ENCODE measurements at regions not wholly inside any gene's neighbourhood (a gene's known extent, or its start where the extent isn't known, plus 50 kb on each side); places are given as distances from the start of the nearest gene placed in this dataset.

DNA sequence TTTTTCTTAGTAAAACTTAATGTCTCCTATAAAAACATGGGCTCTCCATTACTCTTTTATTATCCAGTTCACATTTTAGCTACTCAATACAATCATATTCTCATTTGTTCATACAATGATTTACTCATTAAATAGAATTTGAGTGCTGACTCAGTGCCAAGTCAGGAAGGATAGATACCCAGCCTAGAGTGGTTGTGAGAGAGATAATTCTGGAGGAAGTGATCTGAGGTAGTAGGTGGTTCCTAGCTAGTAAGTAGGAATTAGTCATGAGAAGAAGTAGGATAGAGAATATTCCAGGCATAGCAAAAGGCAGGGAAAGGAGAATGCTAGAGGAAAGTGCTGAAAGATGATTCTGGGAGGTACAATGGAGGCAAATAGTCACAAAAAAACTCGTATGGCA, 133.5 kb upstream of the MBL2 start:
- TF ChIP-seq, protein P1, sequence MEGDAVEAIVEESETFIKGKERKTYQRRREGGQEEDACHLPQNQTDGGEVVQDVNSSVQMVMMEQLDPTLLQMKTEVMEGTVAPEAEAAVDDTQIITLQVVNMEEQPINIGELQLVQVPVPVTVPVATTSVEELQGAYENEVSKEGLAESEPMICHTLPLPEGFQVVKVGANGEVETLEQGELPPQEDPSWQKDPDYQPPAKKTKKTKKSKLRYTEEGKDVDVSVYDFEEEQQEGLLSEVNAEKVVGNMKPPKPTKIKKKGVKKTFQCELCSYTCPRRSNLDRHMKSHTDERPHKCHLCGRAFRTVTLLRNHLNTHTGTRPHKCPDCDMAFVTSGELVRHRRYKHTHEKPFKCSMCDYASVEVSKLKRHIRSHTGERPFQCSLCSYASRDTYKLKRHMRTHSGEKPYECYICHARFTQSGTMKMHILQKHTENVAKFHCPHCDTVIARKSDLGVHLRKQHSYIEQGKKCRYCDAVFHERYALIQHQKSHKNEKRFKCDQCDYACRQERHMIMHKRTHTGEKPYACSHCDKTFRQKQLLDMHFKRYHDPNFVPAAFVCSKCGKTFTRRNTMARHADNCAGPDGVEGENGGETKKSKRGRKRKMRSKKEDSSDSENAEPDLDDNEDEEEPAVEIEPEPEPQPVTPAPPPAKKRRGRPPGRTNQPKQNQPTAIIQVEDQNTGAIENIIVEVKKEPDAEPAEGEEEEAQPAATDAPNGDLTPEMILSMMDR (IDR thresholded peaks at IDR 0.05; ENCODE audit: low read length): no peak
- no peak for TF ChIP-seq EZH2 (IDR thresholded peaks at IDR 0.05; ENCODE audit: borderline replicate concordance, low read length)

All from OCI-LY1 (cell line).